NCI-H345 treated with DMSO at 0.1 percent for 48 hours (cell line): ENCODE measurements at regions not wholly inside any gene's neighbourhood (a gene's known extent, or its start where the extent isn't known, plus 50 kb on each side); places are given as distances from the start of the nearest gene placed in this dataset.
"Not testable (repeated sequence)": the region's sequence is repeated elsewhere in the genome, so short reads cannot be mapped to it uniquely, and the experiment has no call there.

Source experiments
- DNase-seq: peaks from one replicate; lab custom pipeline; 2025; ENCODE audit not compliant: unreplicated experiment; lab: John Stamatoyannopoulos, UW

GRCh38 chr9:85487872-85488271, 253.9 kb downstream of the AGTPBP1 start:
- DNase-seq, result no peak

- no peak for DNase-seq
These were observed 257.5 kb downstream of the AGTPBP1 start for GRCh38 chr9:85484235-85484634.

GRCh38 chr9:85483208-85483607, 258.5 kb downstream of the AGTPBP1 start:
- no peak for DNase-seq

GRCh38 chr9:85479305-85479704, 262.4 kb downstream of the AGTPBP1 start:
- DNase-seq, result no peak

GRCh38 chr9:85478847-85479246, 262.9 kb downstream of the AGTPBP1 start:
- DNase-seq, result no peak

GRCh38 chr9:85474896-85475295, 266.9 kb downstream of the AGTPBP1 start:
- DNase-seq, result not testable (repeated sequence)

- DNase-seq, result no peak
These were observed 270.0 kb downstream of the AGTPBP1 start for GRCh38 chr9:85471791-85472190.

GRCh38 chr9:85469041-85469440, 272.7 kb downstream of the AGTPBP1 start:
- DNase-seq, result no peak

GRCh38 chr9:85466834-85467233, 274.9 kb downstream of the AGTPBP1 start:
- DNase-seq, result no peak

GRCh38 chr9:85458114-85458864, 283.5 kb downstream of the AGTPBP1 start:
- not testable (repeated sequence) for DNase-seq

- DNase-seq, result no peak
These were observed 287.9 kb downstream of the AGTPBP1 start for GRCh38 chr9:85453850-85454249.

- DNase-seq, result no peak
These were observed 288.9 kb downstream of the AGTPBP1 start for GRCh38 chr9:85452841-85453240.

- no peak for DNase-seq
These were observed 290.1 kb downstream of the AGTPBP1 start for GRCh38 chr9:85451680-85452079.

- no peak for DNase-seq
These were observed 295.9 kb downstream of the AGTPBP1 start for GRCh38 chr9:85445887-85446286.

- DNase-seq, result no peak
These were observed 297.5 kb downstream of the AGTPBP1 start for GRCh38 chr9:85444243-85444642.

- no peak for DNase-seq
These were observed 298.6 kb downstream of the AGTPBP1 start for GRCh38 chr9:85443190-85443598.

- DNase-seq, result no peak
These were observed 302.0 kb downstream of the AGTPBP1 start for GRCh38 chr9:85439791-85440190.

- DNase-seq, result not testable (repeated sequence)
These were observed 307.8 kb downstream of the AGTPBP1 start for GRCh38 chr9:85433956-85434355.

GRCh38 chr9:85433551-85433950, 308.2 kb downstream of the AGTPBP1 start:
- DNase-seq, result not testable (repeated sequence)

- DNase-seq, result no peak
These were observed 308.7 kb downstream of the AGTPBP1 start for GRCh38 chr9:85433046-85433445.

GRCh38 chr9:85432599-85432998, 309.2 kb downstream of the AGTPBP1 start:
- no peak for DNase-seq

- no peak for DNase-seq
These were observed 310.2 kb downstream of the AGTPBP1 start for GRCh38 chr9:85431339-85432102.
